Ovary (tissue), 3 donors: ENCODE measurements at regions not wholly inside any gene's neighbourhood (a gene's known extent, or its start where the extent isn't known, plus 50 kb on each side); places are given as distances from the start of the nearest gene placed in this dataset.

ENCODE experiments used
- EP300 ChIP-seq: sonication (generic); formaldehyde crosslinking; IDR thresholded peaks from one replicate; pipeline ENCODE4 v1.6.1; 2017; ENCODE audit warnings: antibody characterized with exemption
- POLR2A ChIP-seq: fragments of 450-650 bp; IDR thresholded peaks from one replicate; pipeline ENCODE4 v1.6.1; 2017; ENCODE audit warnings: antibody characterized with exemption, mild to moderate bottlenecking, moderate library complexity
- TF ChIP-seq, protein P1 (sequence below), 3 donors: fragments of 450-650 bp in 2 of 3; fragments of 200-600 bp in 1 of 3; IDR thresholded peaks; one replicate each; pipeline versions ENCODE4 v1.5.1 to v1.8.0; 2016 to 2022; ENCODE audit warnings: antibody characterized with exemption in 3 of 3, mild to moderate bottlenecking in 1 of 3
- donor health status: DM: no; HTN: no; CAD: no.

DNA sequence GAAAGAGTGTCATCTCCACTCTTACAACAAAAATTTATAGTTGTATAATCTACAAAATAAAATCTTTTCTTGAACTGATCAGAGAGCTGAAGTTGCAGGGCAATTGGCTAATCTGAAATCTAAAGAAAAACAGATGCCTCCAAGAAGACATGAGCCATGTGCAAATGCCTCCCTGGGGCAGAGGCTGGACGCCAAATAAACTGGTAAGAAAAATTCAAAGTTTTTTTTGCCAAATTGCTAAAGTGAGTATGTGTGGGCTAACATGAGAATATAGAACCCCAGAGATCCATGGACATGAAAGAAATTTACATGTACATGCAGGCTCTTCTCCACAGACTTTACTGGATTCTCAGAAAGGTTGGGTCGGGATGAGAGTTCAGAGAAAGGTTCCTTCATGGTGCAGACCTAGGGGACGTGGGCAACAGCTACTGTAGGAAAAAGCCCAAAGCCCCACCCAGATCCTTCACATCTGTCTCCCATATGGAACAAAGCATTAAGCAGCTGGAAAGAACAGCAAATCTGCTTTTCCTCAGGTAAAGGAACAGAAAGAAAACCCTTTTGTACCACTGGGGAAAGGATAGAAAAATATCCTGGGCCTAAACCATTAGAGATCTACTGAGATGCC, 90.5 kb upstream of the SIRPG start:
- TF ChIP-seq, protein P1, sequence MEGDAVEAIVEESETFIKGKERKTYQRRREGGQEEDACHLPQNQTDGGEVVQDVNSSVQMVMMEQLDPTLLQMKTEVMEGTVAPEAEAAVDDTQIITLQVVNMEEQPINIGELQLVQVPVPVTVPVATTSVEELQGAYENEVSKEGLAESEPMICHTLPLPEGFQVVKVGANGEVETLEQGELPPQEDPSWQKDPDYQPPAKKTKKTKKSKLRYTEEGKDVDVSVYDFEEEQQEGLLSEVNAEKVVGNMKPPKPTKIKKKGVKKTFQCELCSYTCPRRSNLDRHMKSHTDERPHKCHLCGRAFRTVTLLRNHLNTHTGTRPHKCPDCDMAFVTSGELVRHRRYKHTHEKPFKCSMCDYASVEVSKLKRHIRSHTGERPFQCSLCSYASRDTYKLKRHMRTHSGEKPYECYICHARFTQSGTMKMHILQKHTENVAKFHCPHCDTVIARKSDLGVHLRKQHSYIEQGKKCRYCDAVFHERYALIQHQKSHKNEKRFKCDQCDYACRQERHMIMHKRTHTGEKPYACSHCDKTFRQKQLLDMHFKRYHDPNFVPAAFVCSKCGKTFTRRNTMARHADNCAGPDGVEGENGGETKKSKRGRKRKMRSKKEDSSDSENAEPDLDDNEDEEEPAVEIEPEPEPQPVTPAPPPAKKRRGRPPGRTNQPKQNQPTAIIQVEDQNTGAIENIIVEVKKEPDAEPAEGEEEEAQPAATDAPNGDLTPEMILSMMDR (IDR thresholded peaks at IDR 0.05), result no peak
- TF ChIP-seq POLR2A, result no peak
- no peak for TF ChIP-seq EP300
